SK-N-SH (cell line): ENCODE measurements at regions not wholly inside any gene's neighbourhood (a gene's known extent, or its start where the extent isn't known, plus 50 kb on each side); places are given as distances from the start of the nearest gene placed in this dataset.

Experiments
- CTCF ChIA-PET: fragments of 300-600, 350-600 bp; formaldehyde crosslinking; extraction: SDS; loops from one replicate; lab custom pipeline; 2021; lab: Yijun Ruan, JAX
- POLR2A ChIA-PET: fragments of 350-600 bp; sonication (Branson Sonifier 250); formaldehyde crosslinking; extraction: SDS; loops from one replicate; lab custom pipeline; 2020; ENCODE audit warnings: antibody characterized with exemption, inconsistent platforms; lab: Yijun Ruan, JAX
- DNase-seq: peaks from one replicate; pipeline ENCODE4 v3.0.0; 2012
- H2AFZ ChIP-seq: fragments of 200-600 bp; sonication (generic); 2 replicates; pipeline ENCODE4 v1.8.1; 2016; ENCODE audit warnings: antibody characterized with exemption, mild to moderate bottlenecking, low read depth
- H3F3A ChIP-seq: fragments of 200-600 bp; sonication (generic); replicated peaks from 2 replicates; pipeline ENCODE3; 2016; ENCODE audit warnings: antibody characterized with exemption, mild to moderate bottlenecking; ENCODE audit not compliant: insufficient read depth
- H3K27ac ChIP-seq, 2 experiments: fragments of 200-500 bp in 1 of 2; fragments of 200-600 bp in 1 of 2; sonication (Bioruptor generic) in 1 of 2; sonication (generic), shearing (Covaris generic) in 1 of 2; 2 replicates each; pipeline versions ENCODE4 v1.5.1 to v1.6.1; 2014 to 2016; ENCODE audit warnings: low read depth in 2 of 2, inconsistent platforms in 1 of 2, low read length in 1 of 2, mild to moderate bottlenecking in 1 of 2, mixed read lengths in 1 of 2
- H3K27me3 ChIP-seq: fragments of 200-600 bp; sonication (generic), shearing (Covaris generic); 2 replicates; pipeline ENCODE4 v1.6.1; 2016; ENCODE audit warnings: mixed run types; ENCODE audit not compliant: insufficient read depth
- H3K36me3 ChIP-seq, 2 experiments: fragments of 200-500 bp in 1 of 2; fragments of 200-600 bp in 1 of 2; sonication (Bioruptor generic) in 1 of 2; sonication (generic) in 1 of 2; replicated peaks in 1 of 2; 2 replicates each; pipeline versions ENCODE3 to v1.5.1; 2014 to 2016; ENCODE audit warnings: low read length in 1 of 2, mild to moderate bottlenecking in 1 of 2; ENCODE audit not compliant: insufficient read depth in 2 of 2, control insufficient read depth in 1 of 2
- H3K4me1 ChIP-seq, 2 experiments: fragments of 200-500 bp in 1 of 2; fragments of 200-600 bp in 1 of 2; sonication (Bioruptor generic) in 1 of 2; sonication (generic), shearing (Covaris generic) in 1 of 2; 2 replicates each; pipeline versions ENCODE4 v1.5.1 to v1.6.1; 2014 to 2016; ENCODE audit warnings: low read depth in 1 of 2, low read length in 1 of 2, mixed run types in 1 of 2; ENCODE audit not compliant: insufficient read depth in 2 of 2, control insufficient read depth in 1 of 2
- H3K4me2 ChIP-seq: fragments of 200-600 bp; sonication (generic), shearing (Covaris generic); 2 replicates; pipeline ENCODE4 v1.6.1; 2017; ENCODE audit warnings: mixed run types
- H3K4me3 ChIP-seq, 2 experiments: fragments of 200-500 bp in 1 of 2; fragments of 200-600 bp in 1 of 2; sonication (Bioruptor generic) in 1 of 2; sonication (generic), shearing (Covaris generic) in 1 of 2; 2 replicates each; pipeline versions ENCODE4 v1.5.1 to v1.8.1; 2014 to 2016; ENCODE audit warnings: low read depth in 2 of 2, inconsistent platforms in 1 of 2, low read length in 1 of 2, mild to moderate bottlenecking in 1 of 2, mixed read lengths in 1 of 2, moderate library complexity in 1 of 2
- H3K79me2 ChIP-seq: fragments of 200-600 bp; sonication (generic); 2 replicates; pipeline ENCODE4 v1.8.1; 2017; ENCODE audit warnings: mild to moderate bottlenecking; ENCODE audit not compliant: insufficient read depth
- H3K9ac ChIP-seq: fragments of 200-600 bp; sonication (generic); 2 replicates; pipeline ENCODE4 v1.6.1; 2017; ENCODE audit warnings: mixed run types
- H3K9me2 ChIP-seq: fragments of 200-600 bp; sonication (generic); 2 replicates; pipeline ENCODE4 v1.6.1; 2017; ENCODE audit warnings: mixed run types
- H3K9me3 ChIP-seq: fragments of 200-600 bp; sonication (generic); 2 replicates; pipeline ENCODE4 v1.6.1; 2017; ENCODE audit warnings: mixed run types, mild to moderate bottlenecking, moderate library complexity
- H4K20me1 ChIP-seq: fragments of 200-600 bp; sonication (generic); 2 replicates; pipeline ENCODE4 v1.6.1; 2017; ENCODE audit warnings: mild to moderate bottlenecking, mixed run types; ENCODE audit not compliant: insufficient read depth
- CHD2 ChIP-seq: fragments of 150-350 bp; IDR thresholded peaks from 2 replicates; pipeline ENCODE4 v1.6.1; 2018; ENCODE audit warnings: low read length; ENCODE audit not compliant: partially characterized antibody
- EP300 ChIP-seq, 2 experiments: IDR thresholded peaks; 2 replicates each; pipeline versions ENCODE4 v1.4.0 to v1.6.1; 2012; ENCODE audit warnings: borderline replicate concordance in 1 of 2, low read depth in 1 of 2, low read length in 1 of 2
- FOSL2 ChIP-seq: IDR thresholded peaks from 2 replicates; pipeline ENCODE4 v1.4.0; 2012; ENCODE audit warnings: low read depth, mild to moderate bottlenecking, moderate library complexity, borderline replicate concordance
- FOXJ3 ChIP-seq: sonication (generic); formaldehyde crosslinking; IDR thresholded peaks from 2 replicates; pipeline ENCODE4 v1.5.1; 2020; ENCODE audit warnings: mild to moderate bottlenecking, missing genetic modification reagents
- FOXM1 ChIP-seq: IDR thresholded peaks from 2 replicates; pipeline ENCODE4 v1.4.0; 2012; ENCODE audit warnings: low read depth, mild to moderate bottlenecking
- GATA2 ChIP-seq: sonication (generic); formaldehyde crosslinking; IDR thresholded peaks from 2 replicates; pipeline ENCODE4 v1.5.0; 2020; ENCODE audit warnings: mild to moderate bottlenecking, missing genetic modification reagents
- IRF3 ChIP-seq: fragments of 150-350 bp; IDR thresholded peaks from 2 replicates; pipeline ENCODE4 v1.6.1; 2016; ENCODE audit warnings: mild to moderate bottlenecking, low read depth, low read length
- JUND ChIP-seq: IDR thresholded peaks from 2 replicates; pipeline ENCODE4 v1.4.0; 2012
- MAX ChIP-seq: IDR thresholded peaks from 2 replicates; pipeline ENCODE4 v1.4.0; 2012; ENCODE audit warnings: low read depth
- MEF2A ChIP-seq: IDR thresholded peaks from 2 replicates; pipeline ENCODE4 v1.4.0; 2012; ENCODE audit warnings: low read depth, borderline replicate concordance
- MXI1 ChIP-seq: IDR thresholded peaks from 2 replicates; pipeline ENCODE4 v1.6.1; 2012; ENCODE audit warnings: mild to moderate bottlenecking, low read depth, low read length, improper control_type of control experiment
- NRF1 ChIP-seq: IDR thresholded peaks from 2 replicates; pipeline ENCODE4 v1.6.1; 2012; ENCODE audit warnings: low read depth, mild to moderate bottlenecking, low read length
- RAD21 ChIP-seq: IDR thresholded peaks from 2 replicates; pipeline ENCODE4 v1.6.1; 2012; ENCODE audit warnings: mild to moderate bottlenecking, low read length
- RCOR1 ChIP-seq: fragments of 150-350 bp; IDR thresholded peaks from 2 replicates; pipeline ENCODE4 v1.6.1; 2017; ENCODE audit warnings: antibody characterized with exemption, low read length
- SIN3A ChIP-seq: IDR thresholded peaks from 2 replicates; pipeline ENCODE4 v1.6.1; 2012; ENCODE audit warnings: low read depth, mild to moderate bottlenecking, low read length, moderate library complexity, borderline replicate concordance
- TCF12 ChIP-seq: IDR thresholded peaks from 2 replicates; pipeline ENCODE4 v1.4.0; 2012
- TEAD4 ChIP-seq: IDR thresholded peaks from 2 replicates; pipeline ENCODE4 v1.4.0; 2012; ENCODE audit warnings: mild to moderate bottlenecking, borderline replicate concordance; ENCODE audit not compliant: insufficient read depth
- USF1 ChIP-seq: IDR thresholded peaks from 2 replicates; pipeline ENCODE4 v1.4.0; 2012; ENCODE audit warnings: low read depth, borderline replicate concordance
- YY1 ChIP-seq: IDR thresholded peaks from 2 replicates; pipeline ENCODE4 v1.4.0; 2012; ENCODE audit warnings: low read depth, mild to moderate bottlenecking
- WGBS: methylation state at CpG from one replicate; pipeline ENCODE4 v1.1.6; 2017; ENCODE audit warnings: low lambda C conversion rate; 5-methylcytosine and 5-hydroxymethylcytosine counted together
- TF ChIP-seq, protein P1 (sequence below): fragments of 200-600 bp; sonication (generic); IDR thresholded peaks from 2 replicates; pipeline ENCODE4 v1.6.1; 2017; ENCODE audit warnings: antibody characterized with exemption, mild to moderate bottlenecking, moderate library complexity
- TF ChIP-seq, protein P2 (sequence below): IDR thresholded peaks from 2 replicates; pipeline ENCODE4; 2012
- TF ChIP-seq, protein P3 (sequence below): IDR thresholded peaks from 2 replicates; pipeline ENCODE4 v1.6.1; 2012; ENCODE audit warnings: mild to moderate bottlenecking, low read depth, low read length, moderate library complexity

GRCh38 chr7:67855322-67855721 is 858.7 kb downstream of the TYW1 start:
- no peak overlapping the region for H3K27ac ChIP-seq
- H4K20me1 ChIP-seq, result no peaks in the 10 kb centered on the region
- ChIA-PET POLR2A (no interaction called here), CTCF (interaction anchor here (0.7 to 0.8 kb wide), 2 partner anchors 15 to 1205 kb away, joined by 3 read pairs; no protein-coding TSS in a partner anchor)
- no peak overlapping the region for H3K9ac ChIP-seq
- H3K36me3 ChIP-seq, result no peaks in the 10 kb centered on the region
- TF ChIP-seq FOXJ3 (CRISPR knock-in tag), result no peak
- no peak for TF ChIP-seq TEAD4
- no peak for TF ChIP-seq USF1
- TF ChIP-seq MAX, result no peak
- no peak for TF ChIP-seq GATA2 (CRISPR knock-in tag)
- no peak for TF ChIP-seq CHD2
- no peak for TF ChIP-seq EP300 (IDR thresholded peaks at IDR 0.05; ENCODE audit: borderline replicate concordance in 1 of 2, low read depth in 1 of 2, low read length in 1 of 2)
- TF ChIP-seq FOSL2, result no peak
- TF ChIP-seq, protein P1, sequence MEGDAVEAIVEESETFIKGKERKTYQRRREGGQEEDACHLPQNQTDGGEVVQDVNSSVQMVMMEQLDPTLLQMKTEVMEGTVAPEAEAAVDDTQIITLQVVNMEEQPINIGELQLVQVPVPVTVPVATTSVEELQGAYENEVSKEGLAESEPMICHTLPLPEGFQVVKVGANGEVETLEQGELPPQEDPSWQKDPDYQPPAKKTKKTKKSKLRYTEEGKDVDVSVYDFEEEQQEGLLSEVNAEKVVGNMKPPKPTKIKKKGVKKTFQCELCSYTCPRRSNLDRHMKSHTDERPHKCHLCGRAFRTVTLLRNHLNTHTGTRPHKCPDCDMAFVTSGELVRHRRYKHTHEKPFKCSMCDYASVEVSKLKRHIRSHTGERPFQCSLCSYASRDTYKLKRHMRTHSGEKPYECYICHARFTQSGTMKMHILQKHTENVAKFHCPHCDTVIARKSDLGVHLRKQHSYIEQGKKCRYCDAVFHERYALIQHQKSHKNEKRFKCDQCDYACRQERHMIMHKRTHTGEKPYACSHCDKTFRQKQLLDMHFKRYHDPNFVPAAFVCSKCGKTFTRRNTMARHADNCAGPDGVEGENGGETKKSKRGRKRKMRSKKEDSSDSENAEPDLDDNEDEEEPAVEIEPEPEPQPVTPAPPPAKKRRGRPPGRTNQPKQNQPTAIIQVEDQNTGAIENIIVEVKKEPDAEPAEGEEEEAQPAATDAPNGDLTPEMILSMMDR, result no peak
- no peak for TF ChIP-seq MEF2A
- no peak for TF ChIP-seq RAD21
- no peak for TF ChIP-seq TCF12
- no peak for TF ChIP-seq SIN3A
- no peak for TF ChIP-seq JUND
- no peak for TF ChIP-seq MXI1
- TF ChIP-seq FOXM1, result no peak
- peaks cover 8% of the 10 kb centered on the region; the same call in 1 of the 2 replicates for H3K9me3 ChIP-seq
- no peak for DNase-seq
- 34% methylated on average over 5 of the region's 5 CpGs for WGBS
- H3F3A ChIP-seq, result no peaks in the 10 kb centered on the region
- no peak overlapping the region for H3K4me2 ChIP-seq
- no peak overlapping the region for H3K4me3 ChIP-seq
- no peaks in the 10 kb centered on the region for H3K27me3 ChIP-seq
- H3K4me1 ChIP-seq, result no peaks in the 10 kb centered on the region
- no peak overlapping the region for H2AFZ ChIP-seq
- H3K79me2 ChIP-seq, result no peaks in the 10 kb centered on the region
- H3K9me2 ChIP-seq, result no peaks in the 10 kb centered on the region

GRCh38 chr7:67856046-67856445 is 859.4 kb downstream of the TYW1 start:
- 49% methylated on average over 2 of the region's 2 CpGs for WGBS
- POLR2A ChIA-PET, result no interaction called here
- CTCF ChIA-PET, result no interaction called here
- TF ChIP-seq FOXM1 (no peak), RCOR1 (no peak), YY1 (no peak), IRF3 (no peak), NRF1 (no peak), SIN3A (no peak), TCF12 (no peak)
- TF ChIP-seq, protein P2, sequence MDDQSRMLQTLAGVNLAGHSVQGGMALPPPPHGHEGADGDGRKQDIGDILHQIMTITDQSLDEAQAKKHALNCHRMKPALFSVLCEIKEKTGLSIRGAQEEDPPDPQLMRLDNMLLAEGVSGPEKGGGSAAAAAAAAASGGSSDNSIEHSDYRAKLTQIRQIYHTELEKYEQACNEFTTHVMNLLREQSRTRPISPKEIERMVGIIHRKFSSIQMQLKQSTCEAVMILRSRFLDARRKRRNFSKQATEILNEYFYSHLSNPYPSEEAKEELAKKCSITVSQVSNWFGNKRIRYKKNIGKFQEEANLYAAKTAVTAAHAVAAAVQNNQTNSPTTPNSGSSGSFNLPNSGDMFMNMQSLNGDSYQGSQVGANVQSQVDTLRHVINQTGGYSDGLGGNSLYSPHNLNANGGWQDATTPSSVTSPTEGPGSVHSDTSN, result no peak
- TF ChIP-seq, protein P3, sequence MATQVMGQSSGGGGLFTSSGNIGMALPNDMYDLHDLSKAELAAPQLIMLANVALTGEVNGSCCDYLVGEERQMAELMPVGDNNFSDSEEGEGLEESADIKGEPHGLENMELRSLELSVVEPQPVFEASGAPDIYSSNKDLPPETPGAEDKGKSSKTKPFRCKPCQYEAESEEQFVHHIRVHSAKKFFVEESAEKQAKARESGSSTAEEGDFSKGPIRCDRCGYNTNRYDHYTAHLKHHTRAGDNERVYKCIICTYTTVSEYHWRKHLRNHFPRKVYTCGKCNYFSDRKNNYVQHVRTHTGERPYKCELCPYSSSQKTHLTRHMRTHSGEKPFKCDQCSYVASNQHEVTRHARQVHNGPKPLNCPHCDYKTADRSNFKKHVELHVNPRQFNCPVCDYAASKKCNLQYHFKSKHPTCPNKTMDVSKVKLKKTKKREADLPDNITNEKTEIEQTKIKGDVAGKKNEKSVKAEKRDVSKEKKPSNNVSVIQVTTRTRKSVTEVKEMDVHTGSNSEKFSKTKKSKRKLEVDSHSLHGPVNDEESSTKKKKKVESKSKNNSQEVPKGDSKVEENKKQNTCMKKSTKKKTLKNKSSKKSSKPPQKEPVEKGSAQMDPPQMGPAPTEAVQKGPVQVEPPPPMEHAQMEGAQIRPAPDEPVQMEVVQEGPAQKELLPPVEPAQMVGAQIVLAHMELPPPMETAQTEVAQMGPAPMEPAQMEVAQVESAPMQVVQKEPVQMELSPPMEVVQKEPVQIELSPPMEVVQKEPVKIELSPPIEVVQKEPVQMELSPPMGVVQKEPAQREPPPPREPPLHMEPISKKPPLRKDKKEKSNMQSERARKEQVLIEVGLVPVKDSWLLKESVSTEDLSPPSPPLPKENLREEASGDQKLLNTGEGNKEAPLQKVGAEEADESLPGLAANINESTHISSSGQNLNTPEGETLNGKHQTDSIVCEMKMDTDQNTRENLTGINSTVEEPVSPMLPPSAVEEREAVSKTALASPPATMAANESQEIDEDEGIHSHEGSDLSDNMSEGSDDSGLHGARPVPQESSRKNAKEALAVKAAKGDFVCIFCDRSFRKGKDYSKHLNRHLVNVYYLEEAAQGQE, result no peak

More at GRCh38 chr7:67856046-67856445, 859.4 kb downstream of the TYW1 start:
- Histone ChIP-seq H3K4me1 (no peaks in the 10 kb centered on the region), H3K9me3 (peaks cover 3% of the 10 kb centered on the region; the same call in 1 of the 2 replicates), H3K36me3 (no peaks in the 10 kb centered on the region), H3K4me2 (no peak overlapping the region), H3K4me3 (no peak overlapping the region), H3F3A (no peaks in the 10 kb centered on the region), H3K79me2 (no peaks in the 10 kb centered on the region), H3K27ac (no peak overlapping the region), H4K20me1 (no peaks in the 10 kb centered on the region), H3K27me3 (no peaks in the 10 kb centered on the region), H2AFZ (no peak overlapping the region), H3K9me2 (no peaks in the 10 kb centered on the region), H3K9ac (no peak overlapping the region)
- no peak for DNase-seq
